ENCODE measurements at regions not wholly inside any gene's neighbourhood (a gene's known extent, or its start where the extent isn't known, plus 50 kb on each side); places are given as distances from the start of the nearest gene placed in this dataset.

DNA sequence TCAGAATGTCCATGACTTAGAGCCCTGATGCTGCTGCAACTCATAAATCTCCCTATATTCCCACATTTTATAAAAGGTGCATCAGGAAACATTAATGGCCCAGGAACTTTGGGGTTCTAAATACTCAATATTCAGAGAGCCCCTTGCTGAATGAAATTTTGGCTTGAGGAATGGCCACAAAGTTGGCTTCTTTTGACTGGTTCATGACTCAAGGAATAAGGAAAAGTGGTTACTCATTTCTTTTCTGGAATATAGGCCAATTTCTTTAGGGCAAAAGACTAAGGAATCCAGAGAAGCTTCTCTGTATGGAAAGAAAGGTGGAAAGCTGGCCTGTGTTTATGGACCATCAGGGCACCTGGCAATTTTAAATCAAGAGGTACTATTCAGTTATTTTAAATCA, 308.9 kb upstream of the NT5C1B start (continued):
- no peak for TF ChIP-seq HMGN3 (IDR thresholded peaks at IDR 0.05; ENCODE audit: borderline replicate concordance, extremely low read depth, insufficient read length, low read depth, low read length)
- no peak for TF ChIP-seq KDM1A (IDR thresholded peaks at IDR 0.05)
- TF ChIP-seq SRSF3 (IDR thresholded peaks at IDR 0.05; ENCODE audit: insufficient read depth, low read length) = no peak
- no peak for TF ChIP-seq TSC22D4 (tag; IDR thresholded peaks at IDR 0.05)

DNA sequence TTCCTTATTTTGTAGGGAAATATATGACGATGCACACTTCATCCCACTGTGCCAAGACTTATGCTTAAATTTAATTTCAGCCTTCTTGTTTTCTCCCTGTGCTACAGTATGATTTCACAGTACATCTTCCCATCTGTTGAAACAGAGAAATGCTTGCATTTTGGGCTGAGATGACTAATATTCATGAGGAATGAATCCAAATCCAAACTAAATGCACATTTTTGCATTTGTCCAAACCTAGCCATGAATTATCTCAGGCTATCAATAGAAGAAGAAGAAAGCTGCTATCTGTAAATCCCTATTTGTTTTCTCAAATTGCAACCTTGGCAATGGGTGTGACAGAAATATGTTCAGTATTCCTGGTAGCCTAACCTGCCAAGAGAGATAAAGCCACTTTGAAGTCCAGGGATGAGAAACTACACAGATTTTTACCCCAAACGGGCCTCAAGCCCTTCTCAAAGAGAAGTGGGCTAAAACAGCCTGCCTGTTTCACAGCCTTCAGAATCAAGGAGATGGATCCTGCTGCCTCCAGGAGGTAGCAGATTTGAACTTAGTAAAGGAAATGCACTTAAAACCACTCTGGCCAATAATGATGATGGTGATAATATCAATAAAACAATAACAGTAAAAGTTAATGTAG, 306.9 kb upstream of the NT5C1B start:
- no peak overlapping the region for H3K4me3 ChIP-seq
- BruUV-seq (replicated peaks) = no TSS peak
- in situ Hi-C loops (cut with MboI) (no loop called here), intact Hi-C loops (cut with micrococcal nuclease) (no loop called here)
- no peak overlapping the region for H3K9ac ChIP-seq (ENCODE audit: insufficient read depth in 1 of 2, low read depth in 2 of 2, low read length in 2 of 2)
- FAIRE-seq (no peak), ATAC-seq (no peak), DNase-seq (ENCODE audit: extremely low read depth in 1 of 4, low spot score in 3 of 4) (no peak)
- H3K4me2 ChIP-seq (ENCODE audit: insufficient read depth, low read length) = no peak overlapping the region
- H3K79me2 ChIP-seq (ENCODE audit: control insufficient read depth, insufficient read depth, low read length) = no peaks in the 10 kb centered on the region
- ChIA-PET POLR2A (no interaction called here), CTCF (ENCODE audit: low intra/inter-chr PET ratio) (no interaction called here)
- no peaks in the 10 kb centered on the region for H3K4me1 ChIP-seq (replicated peaks in 1 of 2; ENCODE audit: control insufficient read depth in 2 of 2, insufficient read depth in 2 of 2, low read length in 2 of 2)
- no peaks in the 10 kb centered on the region for H3K9me1 ChIP-seq (ENCODE audit: control insufficient read depth, insufficient read depth, low read length)
- no peaks in the 10 kb centered on the region for H4K20me1 ChIP-seq (replicated peaks; ENCODE audit: control insufficient read depth, insufficient read depth, low read length)
- H3K27me3 ChIP-seq (ENCODE audit: control insufficient read depth in 2 of 2, insufficient read depth in 2 of 2, low read length in 2 of 2) = no peaks in the 10 kb centered on the region
- no peak overlapping the region for H2AFZ ChIP-seq (ENCODE audit: low read depth, low read length)
- no peak overlapping the region for H3K27ac ChIP-seq (ENCODE audit: extremely low read depth, low read depth, low read length)
- no peaks in the 10 kb centered on the region for H3K36me3 ChIP-seq (ENCODE audit: control insufficient read depth, insufficient read depth, low read length)
- 0% methylated on average over 2 of the region's 2 CpGs for WGBS (ENCODE audit: insufficient coverage, low coverage, missing lambda C conversion rate)
- H3K9me3 ChIP-seq (replicated peaks; ENCODE audit: control insufficient read depth, insufficient read depth, low read depth, low read length) = no peaks in the 10 kb centered on the region; the same call in 1 of the 2 replicates
- TF ChIP-seq ZC3H8 (IDR thresholded peaks at IDR 0.05) (no peak), ETV1 (tag; conservative IDR thresholded peaks at IDR 0.05; ENCODE audit: low read depth) (no peak), WHSC1 (IDR thresholded peaks at IDR 0.05; ENCODE audit: low read length) (no peak), IFI16 (CRISPR knock-in tag; IDR thresholded peaks at IDR 0.05) (no peak)
- TF ChIP-seq, protein P1, sequence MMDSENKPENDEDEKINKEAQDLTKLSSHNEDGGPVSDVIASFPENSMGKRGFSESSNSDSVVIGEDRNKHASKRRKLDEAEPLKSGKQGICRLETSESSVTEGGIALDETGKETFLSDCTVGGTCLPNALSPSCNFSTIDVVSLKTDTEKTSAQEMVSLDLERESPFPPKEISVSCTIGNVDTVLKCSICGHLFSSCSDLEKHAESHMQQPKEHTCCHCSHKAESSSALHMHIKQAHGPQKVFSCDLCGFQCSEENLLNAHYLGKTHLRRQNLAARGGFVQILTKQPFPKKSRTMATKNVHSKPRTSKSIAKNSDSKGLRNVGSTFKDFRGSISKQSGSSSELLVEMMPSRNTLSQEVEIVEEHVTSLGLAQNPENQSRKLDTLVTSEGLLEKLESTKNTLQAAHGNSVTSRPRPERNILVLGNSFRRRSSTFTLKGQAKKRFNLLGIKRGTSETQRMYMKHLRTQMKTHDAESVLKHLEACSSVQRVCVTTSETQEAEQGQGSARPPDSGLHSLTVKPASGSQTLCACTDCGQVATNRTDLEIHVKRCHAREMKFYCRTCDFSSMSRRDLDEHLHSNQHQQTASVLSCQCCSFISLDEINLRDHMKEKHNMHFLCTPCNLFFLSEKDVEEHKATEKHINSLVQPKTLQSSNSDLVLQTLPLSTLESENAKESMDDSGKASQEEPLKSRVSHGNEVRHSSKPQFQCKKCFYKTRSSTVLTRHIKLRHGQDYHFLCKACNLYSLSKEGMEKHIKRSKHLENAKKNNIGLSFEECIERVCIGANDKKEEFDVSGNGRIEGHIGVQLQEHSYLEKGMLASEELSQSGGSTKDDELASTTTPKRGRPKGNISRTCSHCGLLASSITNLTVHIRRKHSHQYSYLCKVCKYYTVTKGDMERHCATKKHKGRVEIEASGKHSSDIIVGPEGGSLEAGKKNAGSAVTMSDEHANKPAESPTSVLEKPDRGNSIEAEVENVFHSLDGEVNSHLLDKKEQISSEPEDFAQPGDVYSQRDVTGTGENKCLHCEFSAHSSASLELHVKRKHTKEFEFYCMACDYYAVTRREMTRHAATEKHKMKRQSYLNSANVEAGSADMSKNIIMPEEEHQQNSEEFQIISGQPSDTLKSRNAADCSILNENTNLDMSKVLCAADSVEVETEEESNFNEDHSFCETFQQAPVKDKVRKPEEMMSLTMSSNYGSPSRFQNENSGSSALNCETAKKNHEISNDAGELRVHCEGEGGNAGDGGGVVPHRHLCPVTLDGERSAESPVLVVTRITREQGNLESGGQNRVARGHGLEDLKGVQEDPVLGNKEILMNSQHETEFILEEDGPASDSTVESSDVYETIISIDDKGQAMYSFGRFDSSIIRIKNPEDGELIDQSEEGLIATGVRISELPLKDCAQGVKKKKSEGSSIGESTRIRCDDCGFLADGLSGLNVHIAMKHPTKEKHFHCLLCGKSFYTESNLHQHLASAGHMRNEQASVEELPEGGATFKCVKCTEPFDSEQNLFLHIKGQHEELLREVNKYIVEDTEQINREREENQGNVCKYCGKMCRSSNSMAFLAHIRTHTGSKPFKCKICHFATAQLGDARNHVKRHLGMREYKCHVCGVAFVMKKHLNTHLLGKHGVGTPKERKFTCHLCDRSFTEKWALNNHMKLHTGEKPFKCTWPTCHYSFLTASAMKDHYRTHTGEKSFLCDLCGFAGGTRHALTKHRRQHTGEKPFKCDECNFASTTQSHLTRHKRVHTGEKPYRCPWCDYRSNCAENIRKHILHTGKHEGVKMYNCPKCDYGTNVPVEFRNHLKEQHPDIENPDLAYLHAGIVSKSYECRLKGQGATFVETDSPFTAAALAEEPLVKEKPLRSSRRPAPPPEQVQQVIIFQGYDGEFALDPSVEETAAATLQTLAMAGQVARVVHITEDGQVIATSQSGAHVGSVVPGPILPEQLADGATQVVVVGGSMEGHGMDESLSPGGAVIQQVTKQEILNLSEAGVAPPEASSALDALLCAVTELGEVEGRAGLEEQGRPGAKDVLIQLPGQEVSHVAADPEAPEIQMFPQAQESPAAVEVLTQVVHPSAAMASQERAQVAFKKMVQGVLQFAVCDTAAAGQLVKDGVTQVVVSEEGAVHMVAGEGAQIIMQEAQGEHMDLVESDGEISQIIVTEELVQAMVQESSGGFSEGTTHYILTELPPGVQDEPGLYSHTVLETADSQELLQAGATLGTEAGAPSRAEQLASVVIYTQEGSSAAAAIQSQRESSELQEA (IDR thresholded peaks at IDR 0.05; ENCODE audit: low read depth) = no peak
- TF ChIP-seq, protein P2, sequence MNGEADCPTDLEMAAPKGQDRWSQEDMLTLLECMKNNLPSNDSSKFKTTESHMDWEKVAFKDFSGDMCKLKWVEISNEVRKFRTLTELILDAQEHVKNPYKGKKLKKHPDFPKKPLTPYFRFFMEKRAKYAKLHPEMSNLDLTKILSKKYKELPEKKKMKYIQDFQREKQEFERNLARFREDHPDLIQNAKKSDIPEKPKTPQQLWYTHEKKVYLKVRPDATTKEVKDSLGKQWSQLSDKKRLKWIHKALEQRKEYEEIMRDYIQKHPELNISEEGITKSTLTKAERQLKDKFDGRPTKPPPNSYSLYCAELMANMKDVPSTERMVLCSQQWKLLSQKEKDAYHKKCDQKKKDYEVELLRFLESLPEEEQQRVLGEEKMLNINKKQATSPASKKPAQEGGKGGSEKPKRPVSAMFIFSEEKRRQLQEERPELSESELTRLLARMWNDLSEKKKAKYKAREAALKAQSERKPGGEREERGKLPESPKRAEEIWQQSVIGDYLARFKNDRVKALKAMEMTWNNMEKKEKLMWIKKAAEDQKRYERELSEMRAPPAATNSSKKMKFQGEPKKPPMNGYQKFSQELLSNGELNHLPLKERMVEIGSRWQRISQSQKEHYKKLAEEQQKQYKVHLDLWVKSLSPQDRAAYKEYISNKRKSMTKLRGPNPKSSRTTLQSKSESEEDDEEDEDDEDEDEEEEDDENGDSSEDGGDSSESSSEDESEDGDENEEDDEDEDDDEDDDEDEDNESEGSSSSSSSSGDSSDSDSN (IDR thresholded peaks at IDR 0.05; ENCODE audit: borderline replicate concordance in 1 of 2, low read depth in 2 of 2, low read length in 2 of 2) = no peak
